Activated CD8-positive, alpha-beta memory T cell treated with anti-CD3 and anti-CD28 coated beads, Interleukin-2, amount 10 ng/mL, durations not matched to agents 7 days and 5 days (primary cell): ENCODE measurements at regions not wholly inside any gene's neighbourhood (a gene's known extent, or its start where the extent isn't known, plus 50 kb on each side); places are given as distances from the start of the nearest gene placed in this dataset.

Source experiments
- ATAC-seq: fragments of 150-1000 bp; cut with Tn5 transposase; one replicate; pipeline ENCODE4 v1.10.0; 2021; ENCODE audit warnings: moderate library complexity
- CTCF ChIA-PET: fragments of 350-600 bp; sonication (Branson Sonifier 250); formaldehyde crosslinking; loops from one replicate; lab custom pipeline; 2021; ENCODE audit warnings: antibody characterized with exemption; lab: Charles Lee
- DNase-seq: peaks from one replicate; pipeline ENCODE4 v3.0.0-alpha.2; 2020
- H3K27ac Mint-ChIP-seq: one replicate; pipeline ENCODE4 v1.8.0; 2021; ENCODE audit warnings: mild to moderate bottlenecking, mixed read lengths
- H3K27me3 Mint-ChIP-seq: one replicate; pipeline ENCODE4 v1.8.0; 2021; ENCODE audit warnings: mixed read lengths
- H3K36me3 Mint-ChIP-seq: one replicate; pipeline ENCODE4 v1.8.0; 2021; ENCODE audit warnings: mild to moderate bottlenecking, mixed read lengths
- H3K4me1 Mint-ChIP-seq: one replicate; pipeline ENCODE4 v1.8.0; 2021; ENCODE audit warnings: mixed read lengths
- H3K4me3 Mint-ChIP-seq: one replicate; pipeline ENCODE4 v1.8.0; 2021; ENCODE audit warnings: mild to moderate bottlenecking, moderate library complexity, mixed read lengths
- H3K9me3 Mint-ChIP-seq: one replicate; pipeline ENCODE4 v1.8.0; 2022; ENCODE audit warnings: low read depth, mixed read lengths

DNA sequence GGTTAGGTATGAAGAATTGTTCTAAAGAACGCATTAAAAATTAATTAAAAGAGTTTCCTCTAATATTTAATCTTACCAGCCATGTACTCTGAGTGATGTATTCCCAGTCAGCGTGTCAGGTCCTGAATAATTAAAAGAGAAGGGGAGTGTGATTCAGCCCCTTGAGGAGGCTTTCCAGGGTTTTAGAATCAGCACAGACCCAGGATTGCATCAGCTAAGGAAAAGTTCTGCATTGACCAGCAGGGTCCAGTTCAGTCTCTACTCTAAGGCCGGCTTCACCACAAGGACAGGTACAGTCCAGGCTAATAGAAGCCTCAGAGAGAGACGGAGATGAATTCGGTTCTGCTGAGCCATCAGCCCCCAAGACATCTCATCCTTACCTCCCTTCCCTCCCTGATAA lies 499.5 kb upstream of the PROK2 start:
- Mint-ChIP-seq H3K27ac (no peak overlapping the region), H3K27me3 (peaks cover 37% of the 10 kb centered on the region), H3K9me3 (no peaks in the 10 kb centered on the region), H3K36me3 (no peaks in the 10 kb centered on the region), H3K4me1 (peaks cover 5% of the 10 kb centered on the region), H3K4me3 (no peak overlapping the region)
- CTCF ChIA-PET = no interaction called here
- DNase-seq (no peak), ATAC-seq (no peak)

DNA sequence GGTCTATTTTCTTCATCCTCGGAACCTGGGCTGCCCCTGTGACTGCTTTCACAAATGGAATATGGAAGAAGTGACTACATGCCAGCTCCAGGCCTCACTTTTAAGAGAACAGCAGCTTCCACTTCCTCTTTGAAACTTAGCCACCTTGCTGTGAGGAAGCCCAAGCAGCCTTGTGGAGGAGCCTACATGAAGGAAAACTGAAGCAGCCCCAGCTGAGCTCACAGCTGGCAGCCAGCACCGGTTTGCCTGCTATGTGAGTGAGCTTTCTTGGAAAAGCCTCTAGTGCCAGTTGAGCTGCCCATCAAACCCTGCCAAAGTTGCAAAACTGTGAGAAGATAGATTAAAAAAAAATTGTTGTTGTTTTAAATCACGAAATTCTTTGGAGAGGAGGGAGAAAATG lies 498.0 kb upstream of the PROK2 start:
- Mint-ChIP-seq H3K27me3 (peaks cover 30% of the 10 kb centered on the region), H3K36me3 (no peaks in the 10 kb centered on the region), H3K9me3 (no peaks in the 10 kb centered on the region), H3K4me1 (no peaks in the 10 kb centered on the region), H3K27ac (no peak overlapping the region), H3K4me3 (no peak overlapping the region)
- CTCF ChIA-PET = no interaction called here
- no peak for DNase-seq
- ATAC-seq = no peak

DNA sequence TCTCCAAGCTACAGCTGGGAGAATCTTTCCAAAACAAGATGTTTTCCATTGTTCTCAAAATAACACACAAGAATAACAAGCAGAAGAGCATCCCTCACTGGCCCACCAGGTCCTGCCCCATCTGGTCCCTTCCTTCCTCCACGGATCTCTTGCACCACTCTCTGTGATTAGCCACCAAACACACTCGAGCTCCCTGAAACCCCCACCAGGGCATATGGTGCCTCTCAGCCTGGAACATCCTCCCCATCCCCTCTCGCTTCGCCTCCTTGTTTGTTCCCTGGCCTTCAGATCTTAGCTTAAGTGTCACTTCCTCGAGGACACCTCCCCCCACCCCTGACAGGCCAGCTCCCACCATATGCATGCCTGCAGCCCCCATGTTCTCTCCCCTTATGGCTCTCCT lies 496.6 kb upstream of the PROK2 start:
- no peak for ATAC-seq
- H3K27ac Mint-ChIP-seq = no peak overlapping the region
- CTCF ChIA-PET = interaction anchor here (1.1 kb wide), 1 partner anchor 148 kb away, joined by 3 read pairs; no protein-coding TSS in a partner anchor

GRCh38 chr3:72280876-72281275 lies 495.9 kb upstream of the PROK2 start:
- H3K9me3 Mint-ChIP-seq = no peaks in the 10 kb centered on the region
- ATAC-seq (no peak), DNase-seq (no peak)
- H3K4me3 Mint-ChIP-seq = no peak overlapping the region
- CTCF ChIA-PET = interaction anchor here (1.1 kb wide), 1 partner anchor 147 kb away, joined by 3 read pairs; no protein-coding TSS in a partner anchor
- no peaks in the 10 kb centered on the region for H3K36me3 Mint-ChIP-seq
- no peaks in the 10 kb centered on the region for H3K4me1 Mint-ChIP-seq
- peaks cover 23% of the 10 kb centered on the region for H3K27me3 Mint-ChIP-seq
- no peak overlapping the region for H3K27ac Mint-ChIP-seq

More for the DNA sequence above, 496.6 kb upstream of the PROK2 start:
- H3K36me3 Mint-ChIP-seq = no peaks in the 10 kb centered on the region
- H3K9me3 Mint-ChIP-seq = no peaks in the 10 kb centered on the region
- DNase-seq = no peak
- H3K27me3 Mint-ChIP-seq = peaks cover 25% of the 10 kb centered on the region
- H3K4me3 Mint-ChIP-seq = no peak overlapping the region
- no peaks in the 10 kb centered on the region for H3K4me1 Mint-ChIP-seq

DNA sequence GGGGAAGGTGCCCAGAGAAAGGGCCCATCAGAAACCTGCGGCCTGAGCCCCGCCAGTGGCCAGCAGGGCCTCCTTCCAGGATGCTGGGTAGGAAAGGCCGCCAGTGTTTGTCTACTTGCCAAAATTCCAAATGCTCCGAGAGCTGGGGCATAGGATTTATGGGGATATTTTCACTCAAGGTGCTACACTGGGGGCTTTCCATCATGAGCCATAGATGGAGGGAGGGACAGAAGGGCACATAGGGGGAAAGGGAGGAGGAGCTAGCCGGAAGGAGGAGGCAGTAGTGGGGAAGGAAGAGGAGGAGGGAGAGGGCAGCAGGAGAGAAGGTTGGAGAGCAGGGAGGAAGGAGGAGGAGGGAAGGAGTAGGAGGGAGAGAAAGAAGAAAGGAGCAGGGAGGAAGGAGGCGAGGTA lies 494.7 kb upstream of the PROK2 start:
- H3K27ac Mint-ChIP-seq = no peak overlapping the region
- H3K4me1 Mint-ChIP-seq = no peaks in the 10 kb centered on the region
- DNase-seq = no peak
- no peak for ATAC-seq
- H3K9me3 Mint-ChIP-seq = no peaks in the 10 kb centered on the region
- H3K27me3 Mint-ChIP-seq = peaks cover 17% of the 10 kb centered on the region
- H3K36me3 Mint-ChIP-seq = no peaks in the 10 kb centered on the region
- no peak overlapping the region for H3K4me3 Mint-ChIP-seq
- CTCF ChIA-PET = no interaction called here

GRCh38 chr3:72279068-72279604 lies 494.2 kb upstream of the PROK2 start:
- Mint-ChIP-seq H3K27me3 (peaks cover 17% of the 10 kb centered on the region), H3K4me1 (peaks cover 4% of the 10 kb centered on the region), H3K36me3 (no peaks in the 10 kb centered on the region), H3K4me3 (no peak overlapping the region), H3K9me3 (no peaks in the 10 kb centered on the region), H3K27ac (no peak overlapping the region)
- CTCF ChIA-PET = no interaction called here
- DNase-seq (no peak), ATAC-seq (no peak)

DNA sequence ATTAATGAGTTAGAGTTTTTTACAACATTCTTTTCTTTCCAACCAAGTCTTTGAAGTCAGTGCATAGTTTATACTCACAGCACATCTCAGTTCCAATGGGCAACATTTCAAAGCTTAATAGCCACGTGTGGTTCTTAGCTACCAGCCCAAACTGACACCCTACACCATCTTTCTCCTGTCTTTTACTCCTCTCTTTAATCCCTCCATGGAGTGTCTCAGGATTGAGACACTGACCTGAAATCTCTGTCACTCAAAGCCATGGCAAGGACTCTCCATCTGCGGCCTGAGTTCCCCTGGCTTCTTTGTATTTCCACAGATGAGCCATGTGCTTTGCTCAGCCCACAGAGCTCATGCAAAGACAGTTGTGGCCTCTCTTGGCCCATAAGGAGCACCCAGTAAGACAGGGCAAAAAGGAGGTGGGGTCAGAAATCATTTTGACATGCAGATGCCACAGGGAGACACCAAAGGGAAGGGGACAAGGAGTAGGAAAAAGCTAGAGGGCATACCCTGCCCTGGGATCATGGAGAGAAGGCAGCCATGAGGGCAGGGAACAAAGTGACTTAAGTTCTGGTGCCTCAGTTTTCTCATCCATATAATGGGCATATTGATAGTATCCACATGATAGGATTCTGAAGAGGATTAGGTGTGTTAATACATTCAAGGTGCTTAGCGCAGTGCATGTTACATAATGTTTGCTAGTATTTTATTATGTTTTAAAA lies 493.6 kb upstream of the PROK2 start:
- Mint-ChIP-seq H3K27ac (no peak overlapping the region), H3K27me3 (peaks cover 17% of the 10 kb centered on the region), H3K4me3 (no peak overlapping the region), H3K4me1 (peaks cover 6% of the 10 kb centered on the region), H3K36me3 (no peaks in the 10 kb centered on the region), H3K9me3 (no peaks in the 10 kb centered on the region)
- ATAC-seq = no peak
- CTCF ChIA-PET = no interaction called here
- no peak for DNase-seq

- CTCF ChIA-PET = no interaction called here
- peaks cover 6% of the 10 kb centered on the region for H3K4me1 Mint-ChIP-seq
- DNase-seq = no peak
Measured at GRCh38 chr3:72277710-72278109, 492.8 kb upstream of the PROK2 start.

DNA sequence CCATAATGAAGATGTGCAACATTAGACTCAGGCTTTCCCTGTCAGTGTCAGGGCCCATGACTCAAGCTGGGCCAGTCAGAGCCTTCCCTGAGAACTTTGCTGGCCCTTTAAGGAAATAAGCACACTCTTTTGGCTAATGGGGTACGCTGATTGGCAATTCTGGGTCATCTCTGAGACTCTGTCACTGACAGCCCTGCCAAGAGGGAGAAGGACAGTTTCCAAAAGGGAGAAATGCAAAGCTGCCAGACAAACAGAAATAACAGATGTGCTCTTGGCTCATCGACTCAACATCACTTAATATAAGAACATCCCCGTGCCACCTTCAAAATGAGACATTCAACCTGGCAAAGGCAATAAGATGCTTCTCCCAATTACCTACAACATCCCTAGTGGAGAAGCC lies 491.9 kb upstream of the PROK2 start:
- Mint-ChIP-seq H3K27me3 (peaks cover 11% of the 10 kb centered on the region), H3K9me3 (no peaks in the 10 kb centered on the region), H3K4me3 (no peak overlapping the region), H3K27ac (no peak overlapping the region), H3K4me1 (peaks cover 6% of the 10 kb centered on the region), H3K36me3 (no peaks in the 10 kb centered on the region)
- ATAC-seq (no peak), DNase-seq (no peak)
- CTCF ChIA-PET = no interaction called here

More at GRCh38 chr3:72277710-72278109, 492.8 kb upstream of the PROK2 start:
- H3K4me3 Mint-ChIP-seq = no peak overlapping the region
- no peaks in the 10 kb centered on the region for H3K9me3 Mint-ChIP-seq
- no peak for ATAC-seq
- no peaks in the 10 kb centered on the region for H3K36me3 Mint-ChIP-seq
- H3K27ac Mint-ChIP-seq = no peak overlapping the region
- peaks cover 10% of the 10 kb centered on the region for H3K27me3 Mint-ChIP-seq

DNA sequence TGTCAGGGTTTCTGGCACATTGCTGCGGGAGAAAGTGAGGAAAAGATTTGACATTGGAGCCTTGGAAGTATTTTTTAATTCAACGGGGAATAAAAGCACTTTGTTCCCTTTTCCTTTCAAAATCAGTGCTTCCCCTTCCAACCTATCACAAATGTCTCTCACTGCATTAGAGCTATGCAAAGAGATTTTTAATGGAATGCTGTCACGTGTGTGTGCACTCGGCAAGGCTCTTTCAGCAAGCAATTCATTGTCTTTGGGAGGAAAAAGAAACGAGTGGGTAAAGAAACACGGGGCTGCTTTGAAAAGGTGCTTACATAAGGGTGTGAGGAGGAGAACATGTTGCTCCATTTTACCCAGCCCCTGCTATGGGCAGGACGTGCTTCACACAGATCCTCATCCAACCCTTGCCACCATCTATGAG lies 490.4 kb upstream of the PROK2 start:
- H3K27me3 Mint-ChIP-seq = peaks cover 8% of the 10 kb centered on the region
- no peak for DNase-seq
- H3K27ac Mint-ChIP-seq = no peak overlapping the region
- no peaks in the 10 kb centered on the region for H3K36me3 Mint-ChIP-seq
- no peak overlapping the region for H3K4me3 Mint-ChIP-seq
- CTCF ChIA-PET = no interaction called here
- H3K4me1 Mint-ChIP-seq = peaks cover 11% of the 10 kb centered on the region
- no peak for ATAC-seq
- no peaks in the 10 kb centered on the region for H3K9me3 Mint-ChIP-seq

DNA sequence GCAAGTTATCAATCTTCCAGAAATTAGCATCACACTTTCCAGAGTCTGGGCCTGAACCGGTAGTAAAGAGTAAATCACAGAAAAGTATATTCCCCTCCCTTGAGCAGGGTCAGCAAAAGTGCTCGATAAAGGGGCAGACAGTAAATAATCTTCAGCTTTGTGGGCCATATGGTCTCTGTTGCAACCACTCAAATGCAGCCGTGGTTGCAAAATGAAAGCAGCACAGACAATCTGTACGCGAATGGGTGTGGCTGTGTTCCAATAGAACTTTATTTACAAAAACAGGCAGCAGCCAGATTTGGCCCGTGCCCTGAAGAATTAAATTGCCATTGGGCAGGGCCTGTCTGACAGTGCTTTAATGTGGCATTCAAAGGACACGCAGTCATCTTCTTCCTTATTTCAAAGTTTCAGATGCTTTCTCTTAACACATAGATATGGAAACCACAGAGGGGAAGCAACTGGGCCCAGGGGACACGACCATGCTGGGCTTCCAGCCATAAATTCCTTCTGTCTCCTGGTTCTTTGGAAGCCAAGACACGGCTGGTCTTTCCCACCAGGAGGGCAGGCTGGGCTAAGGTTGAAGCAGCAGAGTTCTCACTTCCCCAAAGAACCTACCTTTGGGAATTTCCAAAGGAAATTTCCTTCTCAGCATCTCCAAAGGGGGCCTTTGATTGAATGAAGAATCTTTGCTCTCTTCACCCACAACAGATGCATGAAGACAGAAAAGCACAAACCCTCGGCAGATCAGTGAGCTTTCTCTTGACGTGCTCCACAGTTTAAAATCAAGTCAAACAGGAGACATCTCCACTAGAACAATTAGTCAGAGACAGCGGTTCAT lies 489.8 kb upstream of the PROK2 start:
- DNase-seq (no peak), ATAC-seq (no peak)
- CTCF ChIA-PET = no interaction called here
- Mint-ChIP-seq H3K4me1 (peaks cover 18% of the 10 kb centered on the region), H3K9me3 (no peaks in the 10 kb centered on the region), H3K36me3 (no peaks in the 10 kb centered on the region), H3K27ac (no peak overlapping the region), H3K4me3 (peak overlapping the region; percentile 2), H3K27me3 (peaks cover 8% of the 10 kb centered on the region)

DNA sequence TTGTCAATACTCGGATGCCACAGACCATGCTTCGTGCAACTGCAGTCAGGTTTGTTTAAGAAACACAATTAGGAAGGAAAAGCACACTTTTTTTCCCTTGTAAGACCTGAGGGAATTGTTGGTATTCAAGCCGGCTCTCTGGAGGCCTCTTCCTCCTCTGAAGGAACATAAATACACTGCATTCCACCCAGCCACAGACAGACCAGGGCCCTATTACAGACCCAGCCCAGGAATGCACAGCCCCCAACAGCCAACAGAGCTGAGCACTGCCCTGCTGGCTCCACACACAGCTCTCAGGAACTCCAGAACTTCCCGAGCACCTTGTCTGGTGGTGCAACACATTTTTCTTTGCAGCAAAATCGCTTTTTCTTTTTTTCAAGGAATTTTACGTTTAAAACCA lies 488.7 kb upstream of the PROK2 start:
- Mint-ChIP-seq H3K36me3 (no peaks in the 10 kb centered on the region), H3K4me3 (no peak overlapping the region), H3K27me3 (peaks cover 5% of the 10 kb centered on the region), H3K27ac (no peak overlapping the region), H3K9me3 (no peaks in the 10 kb centered on the region), H3K4me1 (peaks cover 21% of the 10 kb centered on the region)
- CTCF ChIA-PET = no interaction called here
- DNase-seq (no peak), ATAC-seq (no peak)

DNA sequence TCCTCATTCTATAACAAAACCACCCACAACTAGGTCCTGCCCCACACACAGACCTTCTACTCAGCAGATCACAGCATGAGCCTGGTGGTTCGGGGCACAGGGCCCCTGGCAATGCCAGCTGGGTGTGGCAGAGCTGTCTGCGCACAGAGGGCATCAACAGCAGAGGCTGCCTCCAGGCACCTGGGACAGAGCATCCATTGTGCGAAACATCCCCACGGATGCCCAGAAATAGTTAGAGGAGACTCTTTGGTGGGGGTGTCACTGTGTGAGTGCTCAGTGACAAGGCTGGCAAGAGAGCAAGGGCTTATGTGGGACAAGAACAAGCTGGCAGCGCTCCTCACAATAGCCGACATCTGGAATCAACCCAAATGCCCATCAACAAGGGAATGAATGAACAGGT lies 487.4 kb upstream of the PROK2 start:
- Mint-ChIP-seq H3K4me1 (peaks cover 21% of the 10 kb centered on the region), H3K4me3 (no peak overlapping the region), H3K27ac (no peak overlapping the region), H3K9me3 (no peaks in the 10 kb centered on the region), H3K36me3 (no peaks in the 10 kb centered on the region), H3K27me3 (peaks cover 2% of the 10 kb centered on the region)
- no peak for ATAC-seq
- CTCF ChIA-PET = no interaction called here
- no peak for DNase-seq

DNA sequence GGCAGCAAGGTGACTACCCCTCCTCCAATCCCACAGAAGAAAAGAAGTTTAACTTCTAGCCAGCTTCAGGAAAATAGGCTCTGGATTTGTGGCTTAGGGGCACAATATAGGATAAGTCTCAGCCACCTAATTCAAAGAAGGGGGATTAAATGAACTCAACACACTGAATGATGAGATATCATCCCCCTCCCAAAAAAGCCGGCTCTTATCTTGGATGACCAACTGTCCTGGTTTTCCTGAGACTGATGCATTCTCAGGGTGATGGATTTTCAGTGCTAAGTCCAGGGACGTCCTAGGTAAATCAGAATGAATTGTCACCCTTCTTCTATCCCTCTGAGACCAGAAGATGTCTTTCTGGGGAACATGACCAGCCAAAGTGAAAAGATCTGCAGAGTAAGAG lies 487.0 kb upstream of the PROK2 start:
- ATAC-seq (no peak), DNase-seq (no peak)
- Mint-ChIP-seq H3K36me3 (no peaks in the 10 kb centered on the region), H3K27ac (no peak overlapping the region), H3K4me1 (peaks cover 25% of the 10 kb centered on the region), H3K4me3 (no peak overlapping the region), H3K9me3 (no peaks in the 10 kb centered on the region), H3K27me3 (peaks cover 2% of the 10 kb centered on the region)
- CTCF ChIA-PET = no interaction called here
